ENCODE measurements at regions not wholly inside any gene's neighbourhood (a gene's known extent, or its start where the extent isn't known, plus 50 kb on each side); places are given as distances from the start of the nearest gene placed in this dataset.

DNA sequence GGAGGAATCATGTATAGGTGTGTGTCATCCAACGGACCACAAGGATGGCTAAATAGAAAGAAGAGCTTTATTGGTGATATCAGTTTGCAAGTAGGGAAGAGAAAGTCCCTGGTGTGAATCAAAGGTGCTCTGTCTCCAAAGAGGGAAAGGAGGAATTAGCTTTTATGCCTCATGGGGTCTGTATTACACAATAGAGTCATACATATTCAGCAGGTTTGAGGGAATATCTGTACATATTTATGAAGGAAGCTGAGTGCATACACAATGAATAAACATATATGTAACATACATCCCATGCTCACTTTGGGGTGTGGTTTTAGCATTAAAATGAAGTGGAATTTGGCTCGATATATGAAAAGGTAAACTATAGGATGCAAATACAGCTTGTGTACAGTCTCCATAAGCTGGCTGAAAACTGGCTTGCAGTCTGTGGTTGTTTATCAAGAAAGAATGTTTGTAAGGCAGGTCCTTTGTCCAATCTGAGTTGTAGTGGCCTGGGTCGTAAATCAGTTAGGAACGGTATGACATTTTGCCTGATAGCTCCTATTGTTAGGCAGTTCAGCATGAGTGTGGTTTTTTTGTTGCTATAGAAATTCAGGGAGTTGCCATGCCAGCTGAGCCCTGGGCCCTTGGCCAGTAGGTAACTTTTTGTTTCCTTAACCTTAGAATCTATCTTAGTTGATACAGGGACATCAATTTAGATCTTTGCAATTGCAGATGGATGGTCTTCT is 198.0 kb upstream of the ZP4 start:
- Histone ChIP-seq H3K36me3 (no peaks in the 10 kb centered on the region), H3K27me3 (no peaks in the 10 kb centered on the region), H3K27ac (no peak overlapping the region), H3K4me3 (no peak overlapping the region), H3K9me3 (no peaks in the 10 kb centered on the region), H3K4me1 (no peaks in the 10 kb centered on the region)
- ATAC-seq (no peak), DNase-seq (no peak)
- intact Hi-C loops (cut with DNase I) = no loop called here
- TF ChIP-seq, protein P1, sequence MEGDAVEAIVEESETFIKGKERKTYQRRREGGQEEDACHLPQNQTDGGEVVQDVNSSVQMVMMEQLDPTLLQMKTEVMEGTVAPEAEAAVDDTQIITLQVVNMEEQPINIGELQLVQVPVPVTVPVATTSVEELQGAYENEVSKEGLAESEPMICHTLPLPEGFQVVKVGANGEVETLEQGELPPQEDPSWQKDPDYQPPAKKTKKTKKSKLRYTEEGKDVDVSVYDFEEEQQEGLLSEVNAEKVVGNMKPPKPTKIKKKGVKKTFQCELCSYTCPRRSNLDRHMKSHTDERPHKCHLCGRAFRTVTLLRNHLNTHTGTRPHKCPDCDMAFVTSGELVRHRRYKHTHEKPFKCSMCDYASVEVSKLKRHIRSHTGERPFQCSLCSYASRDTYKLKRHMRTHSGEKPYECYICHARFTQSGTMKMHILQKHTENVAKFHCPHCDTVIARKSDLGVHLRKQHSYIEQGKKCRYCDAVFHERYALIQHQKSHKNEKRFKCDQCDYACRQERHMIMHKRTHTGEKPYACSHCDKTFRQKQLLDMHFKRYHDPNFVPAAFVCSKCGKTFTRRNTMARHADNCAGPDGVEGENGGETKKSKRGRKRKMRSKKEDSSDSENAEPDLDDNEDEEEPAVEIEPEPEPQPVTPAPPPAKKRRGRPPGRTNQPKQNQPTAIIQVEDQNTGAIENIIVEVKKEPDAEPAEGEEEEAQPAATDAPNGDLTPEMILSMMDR (IDR thresholded peaks at IDR 0.05) = no peak

DNA sequence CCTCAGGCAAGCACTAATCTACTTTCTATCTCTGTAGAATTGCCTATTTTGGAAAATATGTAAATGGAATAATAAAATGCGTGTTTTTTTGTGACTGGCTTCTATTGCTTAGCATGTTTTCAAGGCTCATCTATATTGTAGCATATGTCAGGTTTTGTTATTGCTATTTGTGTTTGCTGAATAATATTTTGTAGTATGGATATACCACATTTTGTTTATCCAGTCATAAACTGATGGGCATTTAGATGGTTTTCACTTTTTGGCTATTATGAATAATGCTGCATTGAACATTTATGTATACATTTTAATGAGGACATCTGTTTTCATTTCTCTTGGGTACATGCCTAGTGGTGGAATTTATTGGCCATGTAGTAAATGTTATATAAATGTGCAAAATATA is 183.3 kb upstream of the ZP4 start:
- Histone ChIP-seq H3K4me1 (no peaks in the 10 kb centered on the region), H3K27me3 (no peaks in the 10 kb centered on the region), H3K9me3 (peaks cover 0 to 5% of the 10 kb centered on the region in 2 donors), H3K36me3 (no peaks in the 10 kb centered on the region), H3K27ac (no peak overlapping the region), H3K4me3 (no peak overlapping the region)
- no peak for ATAC-seq
- no peak for DNase-seq
- TF ChIP-seq, protein P1 (IDR thresholded peaks at IDR 0.05) = no peak
- intact Hi-C loops (cut with DNase I) = no loop called here

DNA sequence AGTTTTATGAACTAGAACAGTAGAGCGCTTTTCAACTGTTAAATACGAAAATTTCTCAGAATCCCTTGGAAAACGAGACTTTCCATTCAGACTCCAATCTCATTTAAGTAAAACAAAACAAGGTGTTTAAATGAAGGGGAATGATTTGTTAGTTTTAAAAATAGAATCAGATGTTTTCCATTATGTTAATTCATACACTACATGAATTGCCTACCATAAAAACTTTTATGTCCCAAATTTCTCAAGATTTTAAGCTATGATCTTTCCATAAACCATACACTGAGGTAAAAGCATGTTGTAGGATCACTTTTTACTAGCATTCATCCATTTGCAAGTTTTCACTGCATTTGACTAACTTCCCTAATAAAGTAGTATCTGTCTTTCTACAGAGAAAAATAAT is 180.3 kb upstream of the ZP4 start:
- DNase-seq = no peak
- H3K9me3 ChIP-seq = peaks cover 0 to 5% of the 10 kb centered on the region in 2 donors
- H3K4me1 ChIP-seq = no peaks in the 10 kb centered on the region
- no peaks in the 10 kb centered on the region for H3K27me3 ChIP-seq
- H3K27ac ChIP-seq = no peak overlapping the region
- no peaks in the 10 kb centered on the region for H3K36me3 ChIP-seq
- TF ChIP-seq, protein P1 (IDR thresholded peaks at IDR 0.05) = no peak
- intact Hi-C loops (cut with DNase I) = no loop called here
- ATAC-seq = no peak
- no peak overlapping the region for H3K4me3 ChIP-seq

DNA sequence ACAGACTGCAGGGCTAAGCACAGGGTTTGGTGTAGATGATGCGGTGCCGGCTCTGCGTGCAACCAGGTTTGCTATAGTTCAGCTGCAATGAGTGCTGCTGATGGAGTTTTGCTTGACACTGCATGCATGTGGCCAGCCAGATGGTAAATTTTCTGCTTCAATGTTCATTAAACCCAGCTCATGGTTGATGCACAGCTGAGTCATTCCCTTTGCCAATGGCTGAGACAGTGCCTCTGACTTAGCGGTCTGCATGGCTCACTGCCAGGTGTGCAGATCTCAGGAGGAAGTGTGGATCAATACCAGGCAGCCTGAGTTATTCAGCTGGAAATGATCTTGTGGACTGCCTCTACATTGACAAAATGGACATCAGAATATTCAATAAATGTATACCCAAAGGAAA is 172.7 kb upstream of the ZP4 start:
- H3K36me3 ChIP-seq = no peaks in the 10 kb centered on the region
- no peak for DNase-seq

DNA sequence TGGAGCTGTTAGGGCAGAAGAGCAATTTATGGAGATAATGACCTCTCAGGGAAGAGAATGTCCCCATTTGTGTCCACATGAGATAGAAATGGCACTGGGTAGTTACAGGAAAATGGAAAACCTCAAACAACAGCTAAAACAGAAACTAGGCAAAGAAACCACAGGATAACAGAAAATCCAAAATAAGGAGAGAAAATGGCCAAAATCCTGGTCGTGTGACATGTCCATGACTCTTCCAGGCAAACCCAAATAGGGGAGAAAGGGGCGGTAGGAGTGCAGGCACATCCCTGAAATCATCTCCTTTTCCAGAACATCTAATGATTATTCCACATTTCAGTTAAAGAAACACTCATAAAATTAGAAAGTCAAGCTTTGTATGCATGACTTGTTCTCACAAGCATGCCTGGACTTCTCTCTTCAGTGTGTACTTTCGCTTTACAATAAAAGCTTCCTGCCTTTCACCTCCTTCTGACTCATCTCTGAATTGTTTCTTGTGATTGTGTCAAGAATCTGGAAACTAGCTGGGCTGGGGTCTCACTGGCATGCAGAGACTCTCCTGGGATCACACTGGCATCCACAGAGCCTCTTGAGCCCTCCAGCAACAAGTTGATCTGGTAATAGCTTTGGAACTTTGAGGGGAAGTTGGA is 171.4 kb upstream of the ZP4 start:
- peaks cover 0 to 16% of the 10 kb centered on the region in 2 donors for H3K9me3 ChIP-seq
- H3K4me3 ChIP-seq = no peak overlapping the region
- H3K27ac ChIP-seq = no peak overlapping the region
- no peaks in the 10 kb centered on the region for H3K4me1 ChIP-seq
- TF ChIP-seq, protein P1 (IDR thresholded peaks at IDR 0.05) = no peak
- no peaks in the 10 kb centered on the region for H3K36me3 ChIP-seq
- ATAC-seq (no peak), DNase-seq (no peak)
- intact Hi-C loops (cut with DNase I) = no loop called here
- H3K27me3 ChIP-seq = no peaks in the 10 kb centered on the region

More for the DNA sequence above, 172.7 kb upstream of the ZP4 start:
- intact Hi-C loops (cut with DNase I) = no loop called here
- no peaks in the 10 kb centered on the region for H3K4me1 ChIP-seq
- TF ChIP-seq, protein P1 (IDR thresholded peaks at IDR 0.05) = no peak
- H3K27me3 ChIP-seq = no peaks in the 10 kb centered on the region
- no peak for ATAC-seq
- H3K9me3 ChIP-seq = peaks cover 0 to 4% of the 10 kb centered on the region in 2 donors
- H3K27ac ChIP-seq = no peak overlapping the region
- no peak overlapping the region for H3K4me3 ChIP-seq
